Activated CD4-positive, alpha-beta memory T cell treated with anti-CD3 and anti-CD28 coated beads for 36 hours (primary cell): ENCODE measurements at regions not wholly inside any gene's neighbourhood (a gene's known extent, or its start where the extent isn't known, plus 50 kb on each side); places are given as distances from the start of the nearest gene placed in this dataset.
"Not testable (repeated sequence)": the region's sequence is repeated elsewhere in the genome, so short reads cannot be mapped to it uniquely, and the experiment has no call there.

Experiments
- CTCF ChIA-PET: fragments of 350-600 bp; sonication (Branson Sonifier 250); formaldehyde crosslinking; loops from one replicate; lab custom pipeline; 2021; ENCODE audit warnings: antibody characterized with exemption, inconsistent platforms; lab: Charles Lee
- POLR2A ChIA-PET: fragments of 350-600 bp; sonication (Branson Sonifier 250); formaldehyde crosslinking; loops from one replicate; lab custom pipeline; 2021; ENCODE audit warnings: antibody characterized with exemption; lab: Charles Lee
- DNase-seq: peaks from one replicate; pipeline ENCODE4 v3.0.0-alpha.2; 2020
- H3K27ac Mint-ChIP-seq: one replicate; pipeline ENCODE4 v1.8.0; 2021; ENCODE audit warnings: mixed read lengths
- H3K27me3 Mint-ChIP-seq: one replicate; pipeline ENCODE4 v1.8.0; 2021; ENCODE audit warnings: mixed read lengths
- H3K36me3 Mint-ChIP-seq: one replicate; pipeline ENCODE4 v1.8.0; 2021; ENCODE audit warnings: mixed read lengths
- H3K4me1 Mint-ChIP-seq: one replicate; pipeline ENCODE4 v1.8.0; 2021; ENCODE audit warnings: low read depth, mixed read lengths
- H3K4me3 Mint-ChIP-seq: one replicate; pipeline ENCODE4 v1.8.0; 2021; ENCODE audit warnings: mild to moderate bottlenecking, mixed read lengths
- H3K9me3 Mint-ChIP-seq: one replicate; pipeline ENCODE4 v1.8.0; 2021; ENCODE audit warnings: mixed read lengths
- intact Hi-C: fragments of 100-400 bp; cut with micrococcal nuclease; formaldehyde crosslinking; loops from one replicate; pipeline ENCODE4 v1.15.1; 2023

GRCh38 chr2:53220969-53221368 lies 546.6 kb upstream of the CHAC2 start:
- Mint-ChIP-seq H3K9me3 (no peaks in the 10 kb centered on the region), H3K4me3 (no peak overlapping the region), H3K27me3 (no peaks in the 10 kb centered on the region), H3K27ac (no peak overlapping the region), H3K4me1 (no peaks in the 10 kb centered on the region), H3K36me3 (no peaks in the 10 kb centered on the region)
- ChIA-PET CTCF (no interaction called here), POLR2A (no interaction called here)
- intact Hi-C loops, result no loop called here
- DNase-seq, result no peak

- Mint-ChIP-seq H3K9me3 (peaks cover 11% of the 10 kb centered on the region), H3K36me3 (no peaks in the 10 kb centered on the region), H3K27me3 (no peaks in the 10 kb centered on the region), H3K27ac (no peak overlapping the region), H3K4me3 (no peak overlapping the region), H3K4me1 (no peaks in the 10 kb centered on the region)
- intact Hi-C loops, result no loop called here
- CTCF ChIA-PET, result no interaction called here
- POLR2A ChIA-PET, result no interaction called here
- no peak for DNase-seq
Observed at GRCh38 chr2:53217250-53217649, 550.4 kb upstream of the CHAC2 start.

GRCh38 chr2:53216805-53217204 lies 550.8 kb upstream of the CHAC2 start:
- POLR2A ChIA-PET, result no interaction called here
- Mint-ChIP-seq H3K4me1 (no peaks in the 10 kb centered on the region), H3K27me3 (no peaks in the 10 kb centered on the region), H3K27ac (no peak overlapping the region), H3K9me3 (peaks cover 11% of the 10 kb centered on the region), H3K36me3 (no peaks in the 10 kb centered on the region), H3K4me3 (no peak overlapping the region)
- CTCF ChIA-PET, result no interaction called here
- DNase-seq, result no peak
- intact Hi-C loops, result no loop called here

GRCh38 chr2:53212576-53212975 lies 555.0 kb upstream of the CHAC2 start:
- POLR2A ChIA-PET, result no interaction called here
- no peak for DNase-seq
- no peaks in the 10 kb centered on the region for H3K36me3 Mint-ChIP-seq
- no peaks in the 10 kb centered on the region for H3K4me1 Mint-ChIP-seq
- no peaks in the 10 kb centered on the region for H3K27me3 Mint-ChIP-seq
- peaks cover 11% of the 10 kb centered on the region for H3K9me3 Mint-ChIP-seq
- H3K4me3 Mint-ChIP-seq, result no peak overlapping the region
- intact Hi-C loops, result no loop called here
- no peak overlapping the region for H3K27ac Mint-ChIP-seq
- CTCF ChIA-PET, result no interaction called here

- intact Hi-C loops, result no loop called here
- H3K27ac Mint-ChIP-seq, result no peak overlapping the region
Observed at GRCh38 chr2:53211201-53211774, 556.3 kb upstream of the CHAC2 start.

GRCh38 chr2:53210538-53210937 lies 557.1 kb upstream of the CHAC2 start:
- POLR2A ChIA-PET, result no interaction called here
- Mint-ChIP-seq H3K27ac (no peak overlapping the region), H3K36me3 (no peaks in the 10 kb centered on the region), H3K4me1 (no peaks in the 10 kb centered on the region), H3K9me3 (peaks cover 11% of the 10 kb centered on the region), H3K4me3 (no peak overlapping the region), H3K27me3 (no peaks in the 10 kb centered on the region)
- no peak for DNase-seq
- CTCF ChIA-PET, result no interaction called here
- intact Hi-C loops, result no loop called here

More at GRCh38 chr2:53211201-53211774, 556.3 kb upstream of the CHAC2 start:
- H3K36me3 Mint-ChIP-seq, result no peaks in the 10 kb centered on the region
- ChIA-PET POLR2A (no interaction called here), CTCF (no interaction called here)
- no peak overlapping the region for H3K4me3 Mint-ChIP-seq
- DNase-seq, result no peak
- H3K9me3 Mint-ChIP-seq, result peaks cover 11% of the 10 kb centered on the region
- H3K4me1 Mint-ChIP-seq, result no peaks in the 10 kb centered on the region
- H3K27me3 Mint-ChIP-seq, result no peaks in the 10 kb centered on the region

GRCh38 chr2:53209679-53210458 lies 557.7 kb upstream of the CHAC2 start:
- intact Hi-C loops, result no loop called here
- H3K4me3 Mint-ChIP-seq, result no peak overlapping the region
- DNase-seq, result no peak
- no peak overlapping the region for H3K27ac Mint-ChIP-seq
- H3K9me3 Mint-ChIP-seq, result peaks cover 11% of the 10 kb centered on the region
- no peaks in the 10 kb centered on the region for H3K36me3 Mint-ChIP-seq
- no peaks in the 10 kb centered on the region for H3K4me1 Mint-ChIP-seq
- CTCF ChIA-PET, result no interaction called here
- H3K27me3 Mint-ChIP-seq, result no peaks in the 10 kb centered on the region
- POLR2A ChIA-PET, result no interaction called here

GRCh38 chr2:53208815-53209214 lies 558.8 kb upstream of the CHAC2 start:
- no peak for DNase-seq
- POLR2A ChIA-PET, result no interaction called here
- Mint-ChIP-seq H3K4me1 (no peaks in the 10 kb centered on the region), H3K9me3 (peaks cover 4% of the 10 kb centered on the region), H3K27me3 (no peaks in the 10 kb centered on the region), H3K27ac (no peak overlapping the region), H3K4me3 (no peak overlapping the region), H3K36me3 (no peaks in the 10 kb centered on the region)
- CTCF ChIA-PET, result no interaction called here
- intact Hi-C loops, result no loop called here

GRCh38 chr2:53206226-53206625 lies 561.4 kb upstream of the CHAC2 start:
- H3K27me3 Mint-ChIP-seq, H3K27ac Mint-ChIP-seq, H3K36me3 Mint-ChIP-seq, H3K4me3 Mint-ChIP-seq, DNase-seq, H3K9me3 Mint-ChIP-seq, POLR2A ChIA-PET, H3K4me1 Mint-ChIP-seq, CTCF ChIA-PET, intact Hi-C loops: not testable (repeated sequence)

GRCh38 chr2:53202063-53202462 lies 565.5 kb upstream of the CHAC2 start:
- H3K4me3 Mint-ChIP-seq, result no peak overlapping the region
- no peaks in the 10 kb centered on the region for H3K36me3 Mint-ChIP-seq
- ChIA-PET CTCF (no interaction called here), POLR2A (no interaction called here)
- H3K27me3 Mint-ChIP-seq, result no peaks in the 10 kb centered on the region
- H3K27ac Mint-ChIP-seq, result no peak overlapping the region
- H3K4me1 Mint-ChIP-seq, result no peaks in the 10 kb centered on the region
- H3K9me3 Mint-ChIP-seq, result no peaks in the 10 kb centered on the region
- intact Hi-C loops, result no loop called here
- DNase-seq, result no peak

GRCh38 chr2:53200072-53200471 lies 567.5 kb upstream of the CHAC2 start:
- DNase-seq, result no peak
- no peaks in the 10 kb centered on the region for H3K27me3 Mint-ChIP-seq

GRCh38 chr2:53188851-53189510 lies 578.6 kb upstream of the CHAC2 start:
- no peak overlapping the region for H3K27ac Mint-ChIP-seq
- H3K27me3 Mint-ChIP-seq, result no peaks in the 10 kb centered on the region
- ChIA-PET CTCF (no interaction called here), POLR2A (no interaction called here)
- intact Hi-C loops, result no loop called here
- no peak for DNase-seq
- no peaks in the 10 kb centered on the region for H3K36me3 Mint-ChIP-seq
- H3K9me3 Mint-ChIP-seq, result no peaks in the 10 kb centered on the region
- no peak overlapping the region for H3K4me3 Mint-ChIP-seq
- H3K4me1 Mint-ChIP-seq, result no peaks in the 10 kb centered on the region

More at GRCh38 chr2:53200072-53200471, 567.5 kb upstream of the CHAC2 start:
- intact Hi-C loops, result no loop called here
- ChIA-PET POLR2A (no interaction called here), CTCF (no interaction called here)
- Mint-ChIP-seq H3K27ac (no peak overlapping the region), H3K4me1 (no peaks in the 10 kb centered on the region), H3K36me3 (no peaks in the 10 kb centered on the region), H3K9me3 (no peaks in the 10 kb centered on the region), H3K4me3 (no peak overlapping the region)

- Mint-ChIP-seq H3K4me1 (peaks cover 2% of the 10 kb centered on the region), H3K4me3 (no peak overlapping the region), H3K27ac (no peak overlapping the region), H3K27me3 (no peaks in the 10 kb centered on the region), H3K36me3 (no peaks in the 10 kb centered on the region), H3K9me3 (no peaks in the 10 kb centered on the region)
- ChIA-PET CTCF (no interaction called here), POLR2A (no interaction called here)
- intact Hi-C loops, result no loop called here
- DNase-seq, result no peak
Observed at GRCh38 chr2:53183581-53183980, 584.0 kb upstream of the CHAC2 start.
